T-cell (primary cell): ENCODE measurements at regions not wholly inside any gene's neighbourhood (a gene's known extent, or its start where the extent isn't known, plus 50 kb on each side); places are given as distances from the start of the nearest gene placed in this dataset.

Source experiments
- ATAC-seq, 4 experiments: fragments of 200-7000 bp in 3 of 4; fragments of 150-1000 bp in 1 of 4; cut with Tn5 transposase; replicated peaks in 1 of 4; 1 replicate in 3 of 4; 2 replicates in 1 of 4; pipeline ENCODE4 v1.10.0; 2021; ENCODE audit warnings: moderate library complexity in 3 of 4, mild to moderate bottlenecking in 2 of 4, moderate number of reproducible peaks in 1 of 4
- CTCF ChIA-PET, 2 donors: fragments of 300-600 bp; sonication (Branson Sonifier 250); formaldehyde crosslinking; loops; one replicate each; lab custom pipeline; 2022; ENCODE audit warnings: antibody characterized with exemption in 2 of 2; lab: Charles Lee
- POLR2A ChIA-PET, 2 donors: fragments of 300-600 bp; sonication (Branson Sonifier 250); formaldehyde crosslinking; loops; one replicate each; lab custom pipeline; 2022; ENCODE audit warnings: antibody characterized with exemption in 2 of 2; lab: Charles Lee
- DNase-seq, 35 experiments: peaks; one replicate each; pipeline versions ENCODE4 v3.0.0 to v3.0.0-alpha.2; 2013 to 2023
- H3K27ac ChIP-seq: one replicate; pipeline ENCODE4 v1.5.1; 2013; ENCODE audit warnings: low read length
- H3K27me3 ChIP-seq, 2 experiments: replicated peaks in 1 of 2; 1 replicate in 1 of 2; 2 replicates in 1 of 2; pipeline versions ENCODE4 v1.6.1 to v1.7.0; 2013; ENCODE audit warnings: low read length in 1 of 2, mixed read lengths in 1 of 2; ENCODE audit not compliant: control insufficient read depth in 2 of 2, insufficient read depth in 2 of 2; ENCODE audit errors: extremely low read depth in 1 of 2
- H3K36me3 ChIP-seq, 2 donors: 1 replicate in 1 of 2; 2 replicates in 1 of 2; pipeline versions ENCODE4 v1.6.1 to v1.7.0; 2013; ENCODE audit warnings: low read length in 1 of 2; ENCODE audit not compliant: control insufficient read depth in 2 of 2, insufficient read depth in 1 of 2; ENCODE audit errors: extremely low read depth in 1 of 2
- H3K4me1 ChIP-seq, 2 experiments: 1 replicate in 1 of 2; 2 replicates in 1 of 2; pipeline versions ENCODE4 v1.6.1 to v1.7.0; 2013; ENCODE audit warnings: low read length in 2 of 2, mixed read lengths in 1 of 2; ENCODE audit not compliant: insufficient read depth in 2 of 2, control insufficient read depth in 1 of 2; ENCODE audit errors: extremely low read depth in 1 of 2
- H3K4me3 ChIP-seq, 2 donors: 1 replicate in 1 of 2; 2 replicates in 1 of 2; pipeline versions ENCODE4 v1.5.1 to v1.7.0; 2013; ENCODE audit warnings: mild to moderate bottlenecking in 2 of 2, low read length in 1 of 2, moderate library complexity in 1 of 2; ENCODE audit not compliant: control insufficient read depth in 1 of 2; ENCODE audit errors: extremely low read depth in 1 of 2
- H3K9me3 ChIP-seq: 2 replicates; pipeline ENCODE4 v1.7.0; 2013
- H3K27ac Mint-ChIP-seq, 2 donors: one replicate each; pipeline ENCODE4 v1.8.0; 2020 to 2021; ENCODE audit warnings: mild to moderate bottlenecking in 2 of 2, mixed read lengths in 2 of 2
- H3K27me3 Mint-ChIP-seq, 2 donors: one replicate each; pipeline ENCODE4 v1.8.0; 2021 to 2022; ENCODE audit warnings: mixed read lengths in 2 of 2
- H3K36me3 Mint-ChIP-seq: one replicate; pipeline ENCODE4 v1.8.0; 2021; ENCODE audit warnings: mixed read lengths
- H3K4me1 Mint-ChIP-seq, 3 donors: one replicate each; pipeline ENCODE4 v1.8.0; 2020 to 2022; ENCODE audit warnings: mixed read lengths in 3 of 3, mild to moderate bottlenecking in 1 of 3
- H3K4me3 Mint-ChIP-seq, 3 donors: one replicate each; pipeline ENCODE4 v1.8.0; 2020 to 2022; ENCODE audit warnings: mild to moderate bottlenecking in 3 of 3, mixed read lengths in 3 of 3, moderate library complexity in 3 of 3
- H3K9me3 Mint-ChIP-seq, 3 donors: one replicate each; pipeline ENCODE4 v1.8.0; 2020 to 2022; ENCODE audit warnings: mixed read lengths in 3 of 3
- WGBS: methylation state at CpG from one replicate; pipeline ENCODE4 v1.1.5; 2013; ENCODE audit warnings: missing lambda C conversion rate; ENCODE audit not compliant: insufficient coverage; 5-methylcytosine and 5-hydroxymethylcytosine counted together

- Histone ChIP-seq H3K4me1 (no peaks in the 10 kb centered on the region), H3K27ac (no peak overlapping the region), H3K27me3 (no peaks in the 10 kb centered on the region), H3K36me3 (no peaks in the 10 kb centered on the region), H3K4me3 (no peak overlapping the region), H3K9me3 (no peaks in the 10 kb centered on the region)
- Mint-ChIP-seq H3K27ac (no peak overlapping the region), H3K36me3 (no peaks in the 10 kb centered on the region), H3K4me1 (no peaks in the 10 kb centered on the region), H3K4me3 (no peak overlapping the region), H3K27me3 (peaks cover 0 to 13% of the 10 kb centered on the region in 2 donors), H3K9me3 (no peaks in the 10 kb centered on the region)
- ChIA-PET POLR2A (no interaction called here), CTCF (interaction anchor here in 1 of 2 donors (0.7 kb wide), 1 partner anchor 131 kb away, joined by 3 read pairs; no protein-coding TSS in a partner anchor)
- ATAC-seq (no peak), DNase-seq (no peak)
- WGBS: no CpG with 5 or more reads among the region's 1 CpG
These were observed 432.7 kb downstream of the ZIC3 start for GRCh38 chrX:137998619-137999018.

DNA sequence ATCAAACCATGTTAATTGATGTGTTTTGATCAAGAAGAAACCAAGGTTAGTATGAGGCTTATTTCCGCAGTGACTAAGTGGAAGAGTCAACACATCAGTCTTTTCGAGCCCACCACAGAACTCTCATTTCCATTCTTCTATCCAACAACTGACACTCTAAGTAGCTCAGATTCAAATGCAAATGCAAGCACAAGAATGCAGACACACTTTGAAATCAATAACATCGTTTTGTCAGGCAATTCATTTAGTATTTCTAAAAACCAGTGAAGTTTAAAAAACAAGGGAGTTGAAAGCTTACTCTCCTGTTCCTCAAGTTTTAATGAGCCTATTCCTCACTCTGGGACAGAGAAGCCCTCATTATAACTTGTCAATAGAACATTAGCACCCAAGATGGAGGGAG, 433.1 kb downstream of the ZIC3 start:
- Histone ChIP-seq H3K4me3 (no peak overlapping the region), H3K4me1 (no peaks in the 10 kb centered on the region), H3K36me3 (no peaks in the 10 kb centered on the region), H3K27me3 (no peaks in the 10 kb centered on the region), H3K27ac (no peak overlapping the region), H3K9me3 (no peaks in the 10 kb centered on the region)
- DNase-seq (no peak), ATAC-seq (no peak)
- CTCF ChIA-PET: interaction anchor here in 1 of 2 donors (0.7 kb wide), 1 partner anchor 131 kb away, joined by 3 read pairs; no protein-coding TSS in a partner anchor
- Mint-ChIP-seq H3K36me3 (no peaks in the 10 kb centered on the region), H3K4me3 (no peak overlapping the region), H3K4me1 (no peaks in the 10 kb centered on the region), H3K27me3 (peaks cover 0 to 10% of the 10 kb centered on the region in 2 donors), H3K27ac (no peak overlapping the region), H3K9me3 (no peaks in the 10 kb centered on the region)
- no CpG with 5 or more reads among the region's 3 CpGs for WGBS
- POLR2A ChIA-PET: no interaction called here

DNA sequence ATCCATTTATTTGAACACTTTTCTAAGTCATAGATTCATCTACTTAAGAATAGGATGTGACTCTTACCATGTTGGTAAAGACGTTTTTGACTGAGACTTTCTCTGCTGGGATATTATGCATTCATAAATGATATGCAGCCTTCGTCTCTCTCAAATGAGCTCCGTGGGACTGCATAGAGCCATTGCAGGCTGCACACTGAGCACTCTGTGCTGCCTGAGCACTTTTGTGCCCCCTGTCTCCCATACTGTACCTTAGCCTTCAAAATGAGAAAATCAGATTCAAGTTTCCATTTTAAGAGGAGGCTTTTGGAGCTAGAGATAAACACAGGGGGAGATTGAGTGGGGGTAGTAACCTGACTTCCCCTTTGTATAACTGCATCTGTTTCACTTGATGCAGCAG, 433.6 kb downstream of the ZIC3 start:
- WGBS: no CpG with 5 or more reads among the region's 3 CpGs
- Histone ChIP-seq H3K4me3 (no peak overlapping the region), H3K36me3 (no peaks in the 10 kb centered on the region), H3K27ac (no peak overlapping the region), H3K4me1 (no peaks in the 10 kb centered on the region), H3K27me3 (no peaks in the 10 kb centered on the region), H3K9me3 (no peaks in the 10 kb centered on the region)
- H3K4me1 Mint-ChIP-seq: no peaks in the 10 kb centered on the region
- DNase-seq: no peak
- H3K27me3 Mint-ChIP-seq: peaks cover 0 to 9% of the 10 kb centered on the region in 2 donors
- H3K36me3 Mint-ChIP-seq: no peaks in the 10 kb centered on the region
- ChIA-PET POLR2A (no interaction called here), CTCF (no interaction called here)
- no peaks in the 10 kb centered on the region for H3K9me3 Mint-ChIP-seq
- H3K4me3 Mint-ChIP-seq: no peak overlapping the region
- no peak for ATAC-seq
- no peak overlapping the region for H3K27ac Mint-ChIP-seq

DNA sequence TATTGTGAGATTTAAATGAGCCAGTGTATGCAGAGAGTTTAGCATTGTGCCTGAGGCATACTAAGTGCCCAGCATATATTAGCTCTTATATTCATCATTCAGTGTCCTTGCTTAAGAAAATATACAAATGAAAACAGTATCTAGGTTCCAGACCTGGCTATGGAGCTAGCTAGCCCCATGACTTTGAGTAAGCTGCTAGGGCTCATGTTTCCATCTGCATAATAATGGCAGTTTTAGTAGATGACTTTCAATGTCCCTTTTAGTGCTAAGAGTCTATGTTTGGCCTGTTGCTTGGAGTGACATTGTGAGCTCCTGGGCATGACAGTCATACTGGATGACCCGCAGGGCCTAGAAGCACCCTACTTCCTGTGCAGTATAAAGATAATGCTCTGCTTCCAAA, 435.3 kb downstream of the ZIC3 start:
- Mint-ChIP-seq H3K27ac (no peak overlapping the region), H3K4me3 (no peak overlapping the region), H3K27me3 (peaks cover 0 to 4% of the 10 kb centered on the region in 2 donors), H3K36me3 (no peaks in the 10 kb centered on the region), H3K4me1 (no peaks in the 10 kb centered on the region), H3K9me3 (no peaks in the 10 kb centered on the region)
- Histone ChIP-seq H3K4me1 (no peaks in the 10 kb centered on the region), H3K4me3 (no peak overlapping the region), H3K36me3 (no peaks in the 10 kb centered on the region), H3K27ac (no peak overlapping the region), H3K27me3 (no peaks in the 10 kb centered on the region), H3K9me3 (no peaks in the 10 kb centered on the region)
- DNase-seq (no peak), ATAC-seq (no peak)
- CTCF ChIA-PET: no interaction called here
- WGBS: no CpG with 5 or more reads among the region's 1 CpG
- POLR2A ChIA-PET: no interaction called here

DNA sequence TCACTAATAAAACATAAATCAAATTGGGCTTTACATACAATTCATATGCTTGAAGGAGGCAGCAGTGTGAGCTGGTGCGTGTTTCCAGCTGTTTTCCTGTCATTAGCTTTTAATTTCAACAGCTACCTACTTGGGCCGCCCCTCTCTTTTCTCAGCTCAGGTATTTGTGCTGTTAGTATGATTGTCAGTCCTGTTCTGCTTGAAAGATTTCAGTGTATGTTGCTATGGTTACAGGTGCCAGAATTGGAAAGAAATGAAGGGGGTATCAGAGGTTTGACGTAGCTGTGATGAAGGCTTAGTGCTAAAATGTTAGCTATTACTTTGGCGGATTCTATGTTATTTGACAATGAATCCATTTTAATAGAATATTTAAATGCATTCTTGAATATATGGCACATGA, 440.3 kb downstream of the ZIC3 start:
- no peak overlapping the region for H3K27ac Mint-ChIP-seq
- no peak overlapping the region for H3K4me3 Mint-ChIP-seq

DNA sequence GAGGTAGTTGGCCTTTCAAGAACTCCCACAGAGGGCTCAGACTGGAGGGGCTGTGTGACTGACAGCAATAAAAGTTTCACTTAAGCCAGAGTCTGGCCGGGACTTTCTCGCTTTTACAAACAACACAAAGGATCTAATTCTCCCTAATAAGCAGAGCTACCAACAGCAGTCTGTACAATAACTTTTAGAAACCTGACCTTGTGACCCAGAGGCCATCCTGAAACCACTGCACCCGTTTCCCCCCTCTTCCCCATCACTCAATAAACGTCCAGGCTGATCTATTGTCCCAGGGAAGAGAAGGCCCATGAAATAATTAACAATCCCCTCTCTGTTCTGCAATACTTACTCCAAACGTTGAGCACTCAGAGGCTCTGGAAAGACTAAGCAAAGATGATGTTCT, 442.4 kb downstream of the ZIC3 start:
- ChIA-PET POLR2A (no interaction called here), CTCF (no interaction called here)
- Mint-ChIP-seq H3K27me3 (peaks cover 0 to 12% of the 10 kb centered on the region in 2 donors), H3K4me1 (no peaks in the 10 kb centered on the region), H3K4me3 (no peak overlapping the region), H3K9me3 (no peaks in the 10 kb centered on the region), H3K27ac (no peak overlapping the region), H3K36me3 (no peaks in the 10 kb centered on the region)
- Histone ChIP-seq H3K9me3 (no peaks in the 10 kb centered on the region), H3K27ac (no peak overlapping the region), H3K27me3 (no peaks in the 10 kb centered on the region), H3K36me3 (no peaks in the 10 kb centered on the region), H3K4me3 (no peak overlapping the region), H3K4me1 (no peaks in the 10 kb centered on the region)
- WGBS: 60% methylated on average over 1 of the region's 5 CpGs
- DNase-seq: no peak
- ATAC-seq: no peak

More for the DNA sequence above, 440.3 kb downstream of the ZIC3 start:
- no peaks in the 10 kb centered on the region for H3K27me3 ChIP-seq
- no peaks in the 10 kb centered on the region for H3K4me1 ChIP-seq
- WGBS: no CpG with 5 or more reads among the region's 4 CpGs
- DNase-seq: no peak
- H3K9me3 ChIP-seq: no peaks in the 10 kb centered on the region
- H3K9me3 Mint-ChIP-seq: no peaks in the 10 kb centered on the region
- H3K4me1 Mint-ChIP-seq: no peaks in the 10 kb centered on the region
- no peaks in the 10 kb centered on the region for H3K36me3 Mint-ChIP-seq
- ATAC-seq: no peak
- H3K27me3 Mint-ChIP-seq: peaks cover 0 to 10% of the 10 kb centered on the region in 2 donors
- no peak overlapping the region for H3K27ac ChIP-seq
- ChIA-PET CTCF (no interaction called here), POLR2A (no interaction called here)
- H3K4me3 ChIP-seq: no peak overlapping the region
- no peaks in the 10 kb centered on the region for H3K36me3 ChIP-seq

DNA sequence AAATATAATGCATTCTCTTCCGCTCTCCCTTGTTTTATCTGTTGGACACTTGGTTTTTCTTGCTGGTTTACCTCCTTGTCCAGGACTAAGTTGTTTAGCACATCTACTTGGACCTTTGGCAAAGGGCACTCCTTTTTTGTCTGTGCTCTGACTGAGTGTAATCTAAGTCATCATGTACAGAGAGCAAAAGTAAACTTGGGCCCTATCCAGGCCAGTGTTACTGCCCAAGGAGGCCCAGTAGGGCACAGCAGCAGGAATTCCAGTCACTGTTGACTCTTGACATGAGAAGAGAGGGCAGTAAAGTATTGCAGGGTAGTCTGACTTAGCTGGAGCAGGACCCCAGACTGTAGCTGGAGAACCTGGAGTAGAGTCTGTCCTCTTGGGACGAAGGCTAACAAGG, 445.5 kb downstream of the ZIC3 start:
- no peaks in the 10 kb centered on the region for H3K9me3 Mint-ChIP-seq
- H3K4me1 Mint-ChIP-seq: no peaks in the 10 kb centered on the region

More for the DNA sequence above, 445.5 kb downstream of the ZIC3 start:
- H3K9me3 ChIP-seq: no peaks in the 10 kb centered on the region
- H3K36me3 Mint-ChIP-seq: no peaks in the 10 kb centered on the region
- no peaks in the 10 kb centered on the region for H3K36me3 ChIP-seq
- ATAC-seq (no peak), DNase-seq (no peak)
- H3K27ac Mint-ChIP-seq: no peak overlapping the region
- H3K27me3 Mint-ChIP-seq: peaks cover 0 to 17% of the 10 kb centered on the region in 2 donors
- H3K27ac ChIP-seq: no peak overlapping the region
- CTCF ChIA-PET: no interaction called here
- H3K27me3 ChIP-seq: no peaks in the 10 kb centered on the region
- 50% methylated on average over 1 of the region's 2 CpGs for WGBS
- H3K4me3 ChIP-seq: no peak overlapping the region
- H3K4me1 ChIP-seq: no peaks in the 10 kb centered on the region
- POLR2A ChIA-PET: no interaction called here
- no peak overlapping the region for H3K4me3 Mint-ChIP-seq
